OCI-LY1 (cell line): ENCODE measurements at regions not wholly inside any gene's neighbourhood (a gene's known extent, or its start where the extent isn't known, plus 50 kb on each side); places are given as distances from the start of the nearest gene placed in this dataset.

Source experiments
- H2AFZ ChIP-seq: fragments of 200-600 bp; sonication (generic), shearing (Covaris generic); 2 replicates; pipeline ENCODE4 v1.6.0; 2014; ENCODE audit warnings: antibody characterized with exemption, mild to moderate bottlenecking, low read length
- H3F3A ChIP-seq: fragments of 200-600 bp; sonication (generic), shearing (Covaris generic); 2 replicates; pipeline ENCODE4 v1.6.0; 2014; ENCODE audit warnings: mild to moderate bottlenecking, antibody characterized with exemption, low read length, moderate library complexity; ENCODE audit not compliant: insufficient read depth
- H3K27ac ChIP-seq: fragments of 200-600 bp; sonication (generic); 2 replicates; pipeline ENCODE4 v1.5.1; 2014; ENCODE audit warnings: low read length, mixed run types, mild to moderate bottlenecking, low read depth; ENCODE audit not compliant: poor library complexity, severe bottlenecking
- H3K27me3 ChIP-seq: fragments of 200-600 bp; sonication (generic); 2 replicates; pipeline ENCODE4 v1.6.0; 2014; ENCODE audit warnings: antibody characterized with exemption, mild to moderate bottlenecking, low read length, moderate library complexity; ENCODE audit not compliant: insufficient read depth
- H3K36me3 ChIP-seq: fragments of 200-600 bp; sonication (generic); 2 replicates; pipeline ENCODE4 v1.6.1; 2014; ENCODE audit warnings: mild to moderate bottlenecking, antibody characterized with exemption, low read length, moderate library complexity, mixed read lengths; ENCODE audit not compliant: insufficient read depth
- H3K4me1 ChIP-seq: fragments of 200-600 bp; sonication (generic); 2 replicates; pipeline ENCODE4 v1.5.1; 2014; ENCODE audit warnings: mild to moderate bottlenecking, low read length, moderate library complexity; ENCODE audit not compliant: insufficient read depth, severe bottlenecking
- H3K4me2 ChIP-seq: fragments of 200-600 bp; sonication (generic), shearing (Covaris generic); 2 replicates; pipeline ENCODE4 v1.6.1; 2014; ENCODE audit warnings: low read length
- H3K4me3 ChIP-seq: fragments of 200-600 bp; sonication (generic); 2 replicates; pipeline ENCODE4 v1.5.1; 2014; ENCODE audit warnings: low read length, low read depth, mild to moderate bottlenecking, mixed read lengths; ENCODE audit not compliant: poor library complexity, severe bottlenecking
- H3K79me2 ChIP-seq: fragments of 200-600 bp; shearing (Covaris generic); 2 replicates; pipeline ENCODE4 v1.6.1; 2016; ENCODE audit warnings: mixed run types, low read length, mixed read lengths; ENCODE audit not compliant: insufficient read depth
- H3K9ac ChIP-seq: fragments of 200-600 bp; sonication (generic), shearing (Covaris generic); 2 replicates; pipeline ENCODE4 v1.6.1; 2014; ENCODE audit warnings: mild to moderate bottlenecking, low read length, mixed read lengths
- H3K9me2 ChIP-seq: fragments of 200-600 bp; sonication (generic), shearing (Covaris generic); 2 replicates; pipeline ENCODE4 v1.6.1; 2014; ENCODE audit warnings: low read depth, mild to moderate bottlenecking, low read length, mixed read lengths
- H3K9me3 ChIP-seq: fragments of 200-600 bp; shearing (Covaris generic); 2 replicates; pipeline ENCODE4 v1.6.1; 2014; ENCODE audit warnings: low read length, mixed read lengths
- H4K20me1 ChIP-seq: fragments of 200-600 bp; sonication (generic), shearing (Covaris generic); 2 replicates; pipeline ENCODE4 v1.6.0; 2016; ENCODE audit warnings: mild to moderate bottlenecking, low read length; ENCODE audit not compliant: insufficient read depth
- EZH2 ChIP-seq: fragments of 200-600 bp; sonication (generic), shearing (Covaris generic); IDR thresholded peaks from 2 replicates; pipeline ENCODE4 v1.8.0; 2017; ENCODE audit warnings: borderline replicate concordance, mixed run types, mild to moderate bottlenecking, antibody characterized with exemption, low read length, moderate library complexity, mixed read lengths
- TF ChIP-seq, protein P1 (sequence below): fragments of 200-600 bp; sonication (generic), shearing (Covaris generic); IDR thresholded peaks from 2 replicates; pipeline ENCODE4 v1.5.1; 2017; ENCODE audit warnings: mild to moderate bottlenecking, antibody characterized with exemption, low read length, moderate library complexity, mixed read lengths

DNA sequence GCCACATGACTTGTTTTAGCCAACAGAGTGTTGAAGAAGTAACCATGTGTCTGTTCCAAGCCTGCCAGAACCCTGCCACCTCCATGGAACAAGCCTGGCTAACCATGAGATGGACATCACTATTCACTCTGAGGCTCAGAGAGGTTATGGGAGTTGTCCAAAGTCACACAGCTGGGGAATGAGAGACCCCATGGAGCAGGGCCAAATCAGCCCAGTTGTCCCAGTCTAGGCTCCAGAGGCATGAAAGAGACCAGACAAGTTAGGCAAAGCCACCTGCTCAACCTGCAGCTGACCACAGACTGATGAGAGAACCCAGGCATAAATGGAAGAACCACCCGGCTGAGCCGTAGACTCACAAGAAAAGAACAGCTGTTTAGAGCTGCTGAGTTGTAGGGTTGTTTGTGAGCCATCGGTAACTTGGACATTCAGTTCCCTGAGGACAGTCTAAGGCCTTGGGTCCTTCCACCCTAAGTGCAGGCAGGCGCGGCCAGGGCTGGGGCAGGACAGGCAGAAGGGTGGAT lies 74.7 kb upstream of the PHF21B start:
- no peak overlapping the region for H3K4me3 ChIP-seq
- no peaks in the 10 kb centered on the region for H3K9me3 ChIP-seq
- no peaks in the 10 kb centered on the region for H4K20me1 ChIP-seq
- no peak overlapping the region for H3K27ac ChIP-seq
- H3K4me1 ChIP-seq: no peaks in the 10 kb centered on the region
- no peak overlapping the region for H3K4me2 ChIP-seq
- H3K9ac ChIP-seq: no peak overlapping the region
- TF ChIP-seq EZH2: no peak
- TF ChIP-seq, protein P1, sequence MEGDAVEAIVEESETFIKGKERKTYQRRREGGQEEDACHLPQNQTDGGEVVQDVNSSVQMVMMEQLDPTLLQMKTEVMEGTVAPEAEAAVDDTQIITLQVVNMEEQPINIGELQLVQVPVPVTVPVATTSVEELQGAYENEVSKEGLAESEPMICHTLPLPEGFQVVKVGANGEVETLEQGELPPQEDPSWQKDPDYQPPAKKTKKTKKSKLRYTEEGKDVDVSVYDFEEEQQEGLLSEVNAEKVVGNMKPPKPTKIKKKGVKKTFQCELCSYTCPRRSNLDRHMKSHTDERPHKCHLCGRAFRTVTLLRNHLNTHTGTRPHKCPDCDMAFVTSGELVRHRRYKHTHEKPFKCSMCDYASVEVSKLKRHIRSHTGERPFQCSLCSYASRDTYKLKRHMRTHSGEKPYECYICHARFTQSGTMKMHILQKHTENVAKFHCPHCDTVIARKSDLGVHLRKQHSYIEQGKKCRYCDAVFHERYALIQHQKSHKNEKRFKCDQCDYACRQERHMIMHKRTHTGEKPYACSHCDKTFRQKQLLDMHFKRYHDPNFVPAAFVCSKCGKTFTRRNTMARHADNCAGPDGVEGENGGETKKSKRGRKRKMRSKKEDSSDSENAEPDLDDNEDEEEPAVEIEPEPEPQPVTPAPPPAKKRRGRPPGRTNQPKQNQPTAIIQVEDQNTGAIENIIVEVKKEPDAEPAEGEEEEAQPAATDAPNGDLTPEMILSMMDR: no peak
- H3K27me3 ChIP-seq: peaks cover 9% of the 10 kb centered on the region; the same call in 1 of the 2 replicates
- no peaks in the 10 kb centered on the region for H3K9me2 ChIP-seq
- H3K79me2 ChIP-seq: no peaks in the 10 kb centered on the region
- H3K36me3 ChIP-seq: no peaks in the 10 kb centered on the region
- no peaks in the 10 kb centered on the region for H3F3A ChIP-seq
- H2AFZ ChIP-seq: no peak overlapping the region

- no peaks in the 10 kb centered on the region for H3K79me2 ChIP-seq
- no peak overlapping the region for H3K4me2 ChIP-seq
- no peak overlapping the region for H2AFZ ChIP-seq
- no peak overlapping the region for H3K4me3 ChIP-seq
- H3K9me2 ChIP-seq: no peaks in the 10 kb centered on the region
- H3K27me3 ChIP-seq: peaks cover 9% of the 10 kb centered on the region; the same call in 1 of the 2 replicates
- no peaks in the 10 kb centered on the region for H3K36me3 ChIP-seq
- no peak overlapping the region for H3K9ac ChIP-seq
- H3K4me1 ChIP-seq: no peaks in the 10 kb centered on the region
- H4K20me1 ChIP-seq: no peaks in the 10 kb centered on the region
- H3F3A ChIP-seq: no peaks in the 10 kb centered on the region
- no peak overlapping the region for H3K27ac ChIP-seq
- TF ChIP-seq, protein P1: no peak
- TF ChIP-seq EZH2: no peak
- no peaks in the 10 kb centered on the region for H3K9me3 ChIP-seq
Observed at GRCh38 chr22:45087802-45088201, 75.9 kb upstream of the NUP50 start.

- Histone ChIP-seq H3K4me2 (no peak overlapping the region), H3K27ac (no peak overlapping the region), H3K4me3 (no peak overlapping the region), H3K36me3 (no peaks in the 10 kb centered on the region), H3K27me3 (peaks cover 13% of the 10 kb centered on the region; the same call in 1 of the 2 replicates), H3K9me2 (no peaks in the 10 kb centered on the region), H3K4me1 (no peaks in the 10 kb centered on the region), H3F3A (no peaks in the 10 kb centered on the region), H3K9me3 (no peaks in the 10 kb centered on the region), H3K9ac (no peak overlapping the region), H2AFZ (no peak overlapping the region), H4K20me1 (no peaks in the 10 kb centered on the region), H3K79me2 (no peaks in the 10 kb centered on the region)
- no peak for TF ChIP-seq EZH2
Observed at GRCh38 chr22:45088576-45088975, 75.1 kb upstream of the NUP50 start.

DNA sequence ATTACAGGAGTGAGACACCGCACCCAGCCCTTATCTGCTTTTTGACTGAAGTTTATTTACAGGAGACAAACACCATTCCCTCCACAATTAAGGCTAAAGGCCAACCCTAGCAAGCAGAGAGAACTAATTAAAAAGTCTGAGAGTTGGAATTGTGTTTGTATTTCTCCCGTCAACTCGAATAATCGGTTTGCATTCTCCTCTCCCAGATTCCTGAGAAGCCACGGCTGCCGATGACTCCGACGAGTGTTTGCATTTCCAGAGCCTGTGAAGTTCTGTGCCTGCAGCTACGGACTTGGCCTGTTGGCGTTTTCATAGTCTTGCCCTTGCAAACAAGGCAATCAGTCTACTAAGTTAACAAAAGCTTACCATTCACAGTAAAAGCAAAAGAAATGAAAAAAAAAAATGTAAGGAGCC lies 73.2 kb upstream of the NUP50 start:
- H3K9me2 ChIP-seq: no peaks in the 10 kb centered on the region
- H2AFZ ChIP-seq: no peak overlapping the region
- H3K4me1 ChIP-seq: no peaks in the 10 kb centered on the region
- TF ChIP-seq, protein P1: no peak
- TF ChIP-seq EZH2: no peak
- H3K79me2 ChIP-seq: no peaks in the 10 kb centered on the region
- H3K9me3 ChIP-seq: no peaks in the 10 kb centered on the region
- H3K4me3 ChIP-seq: no peak overlapping the region
- no peak overlapping the region for H3K27ac ChIP-seq
- peaks cover 14% of the 10 kb centered on the region; the same call in 1 of the 2 replicates for H3K27me3 ChIP-seq
- no peaks in the 10 kb centered on the region for H3K36me3 ChIP-seq
- H4K20me1 ChIP-seq: no peaks in the 10 kb centered on the region
- H3K4me2 ChIP-seq: no peak overlapping the region
- H3F3A ChIP-seq: no peaks in the 10 kb centered on the region
- H3K9ac ChIP-seq: no peak overlapping the region
